HepG2 (cell line): ENCODE measurements at regions not wholly inside any gene's neighbourhood (a gene's known extent, or its start where the extent isn't known, plus 50 kb on each side); places are given as distances from the start of the nearest gene placed in this dataset.

Source experiments
- ATAC-seq: fragments of 200-7000 bp; cut with Tn5 transposase; 3 replicates; pipeline ENCODE4 v1.9.1; 2020; ENCODE audit warnings: mild to moderate bottlenecking, moderate library complexity
- BruUV-seq: library from RNA; stranded (reverse); fragments of 400-500 nt; replicated peaks from 2 replicates; lab custom pipeline; 2021; lab: Mats Ljungman, UMichigan
- CTCF ChIA-PET: fragments of 300-600 bp; formaldehyde crosslinking; extraction: SDS; loops from one replicate; lab custom pipeline; 2021; ENCODE audit warnings: low total read pairs, inconsistent platforms, low intra/inter-chr PET ratio; lab: Yijun Ruan, JAX
- POLR2A ChIA-PET: fragments of 350-600 bp; sonication (Branson Sonifier 250); formaldehyde crosslinking; loops from one replicate; lab custom pipeline; 2020; ENCODE audit warnings: antibody characterized with exemption, inconsistent platforms; lab: Yijun Ruan, JAX
- DNase-seq: peaks from one replicate; pipeline ENCODE4 v3.0.0-alpha.2; 2015; ENCODE audit warnings: low spot score
- FAIRE-seq: peaks from 3 replicates; lab custom pipeline; 2011; peaks lifted over from hg19 to GRCh38; lab: Jason Lieb, UNC
- H2AFZ ChIP-seq: one replicate; pipeline ENCODE4 v1.6.1; 2011; ENCODE audit warnings: low read length, inconsistent platforms
- H3K27ac ChIP-seq: fragments of 300-600 bp; 3 replicates; pipeline ENCODE4 v1.8.0; 2011; ENCODE audit warnings: mixed run types, mild to moderate bottlenecking, mixed read lengths, low read length, inconsistent platforms; ENCODE audit not compliant: insufficient read depth; ENCODE audit errors: extremely low read length
- H3K27me3 ChIP-seq, 2 experiments: fragments of 200-600 bp in 1 of 2; 2 replicates in 1 of 2; 3 replicates in 1 of 2; pipeline versions ENCODE4 v1.6.0 to v1.8.0; 2011; ENCODE audit warnings: low read length in 2 of 2, mild to moderate bottlenecking in 2 of 2, moderate library complexity in 2 of 2, inconsistent platforms in 1 of 2; ENCODE audit not compliant: insufficient read depth in 2 of 2, control insufficient read depth in 1 of 2
- H3K36me3 ChIP-seq, 2 experiments: fragments of 200-600 bp in 1 of 2; replicated peaks in 1 of 2; 2 replicates in 1 of 2; 3 replicates in 1 of 2; pipeline versions ENCODE4 v1.5.1 to v1.8.0; 2011; ENCODE audit warnings: low read length in 2 of 2, inconsistent platforms in 1 of 2; ENCODE audit not compliant: insufficient read depth in 2 of 2, control insufficient read depth in 1 of 2
- H3K4me1 ChIP-seq: 2 replicates; pipeline ENCODE4 v1.5.1; 2012; ENCODE audit warnings: low read length, inconsistent platforms; ENCODE audit not compliant: insufficient read depth
- H3K4me2 ChIP-seq: 2 replicates; pipeline ENCODE4 v1.6.0; 2011; ENCODE audit warnings: low read depth, low read length, inconsistent platforms
- H3K4me3 ChIP-seq, 3 experiments: fragments of 200-600 bp in 1 of 3; sonication (generic), shearing (Covaris generic) in 1 of 3; replicated peaks in 1 of 3; 2 replicates each; pipeline ENCODE4 v1.5.1; 2011 to 2016; ENCODE audit warnings: low read length in 3 of 3, inconsistent platforms in 2 of 3, low read depth in 2 of 3, mild to moderate bottlenecking in 2 of 3, control low read depth in 1 of 3, mixed read lengths in 1 of 3; ENCODE audit not compliant: insufficient read depth in 1 of 3
- H3K79me2 ChIP-seq: one replicate; pipeline ENCODE4 v1.6.1; 2011; ENCODE audit warnings: low read length, inconsistent platforms; ENCODE audit not compliant: insufficient read depth
- H3K9ac ChIP-seq: 2 replicates; pipeline ENCODE4 v1.6.0; 2011; ENCODE audit warnings: mild to moderate bottlenecking, low read depth, low read length, inconsistent platforms; ENCODE audit not compliant: insufficient read depth
- H3K9me3 ChIP-seq: 2 replicates; pipeline ENCODE4 v1.5.1; 2012; ENCODE audit warnings: mild to moderate bottlenecking, low read length
- H4K20me1 ChIP-seq: 2 replicates; pipeline ENCODE4 v1.6.0; 2011; ENCODE audit warnings: inconsistent platforms, mild to moderate bottlenecking, low read length, moderate library complexity; ENCODE audit not compliant: insufficient read depth
- HNF4G ChIP-seq, 2 experiments: sonication (generic) in 1 of 2; formaldehyde crosslinking in 1 of 2; IDR thresholded peaks; 2 replicates each; pipeline versions ENCODE4 v1.4.0 to v1.6.1; 2011 to 2020; ENCODE audit warnings: borderline replicate concordance in 2 of 2, low read depth in 2 of 2, mild to moderate bottlenecking in 2 of 2, low read length in 1 of 2, missing genetic modification reagents in 1 of 2, moderate library complexity in 1 of 2
- KDM6A ChIP-seq: IDR thresholded peaks from 2 replicates; pipeline ENCODE4 v1.6.1; 2016; ENCODE audit warnings: low read depth
- NFIC ChIP-seq: IDR thresholded peaks from 2 replicates; pipeline ENCODE4 v1.6.1; 2012; ENCODE audit warnings: mild to moderate bottlenecking, low read length, inconsistent platforms
- NFYB ChIP-seq: sonication (generic); formaldehyde crosslinking; IDR thresholded peaks from 2 replicates; pipeline ENCODE4 v1.4.0; 2020; ENCODE audit warnings: missing genetic modification reagents
- PTBP1 ChIP-seq: fragments of 200-400 bp; formaldehyde crosslinking; IDR thresholded peaks from 2 replicates; pipeline ENCODE4 v1.6.1; 2018; ENCODE audit warnings: low read length, low read depth; ENCODE audit not compliant: poor library complexity, severe bottlenecking
- RXRB ChIP-seq: IDR thresholded peaks from 2 replicates; pipeline ENCODE4 v1.6.1; 2016; ENCODE audit warnings: borderline replicate concordance, missing genetic modification reagents, missing compliant biosample characterization
- ZNF256 ChIP-seq: sonication (generic); formaldehyde crosslinking; conservative IDR thresholded peaks from 2 replicates; pipeline ENCODE4 v1.4.0; 2020; ENCODE audit warnings: missing genetic modification reagents
- ZNF343 ChIP-seq: sonication (generic); formaldehyde crosslinking; IDR thresholded peaks from 2 replicates; pipeline ENCODE4 v1.4.0; 2020; ENCODE audit warnings: mild to moderate bottlenecking, missing genetic modification reagents
- ZNF460 ChIP-seq: sonication (generic); formaldehyde crosslinking; IDR thresholded peaks from 2 replicates; pipeline ENCODE4 v1.5.1; 2020; ENCODE audit warnings: missing genetic modification reagents, mild to moderate bottlenecking, borderline replicate concordance
- ZNF660 ChIP-seq: sonication (generic); formaldehyde crosslinking; IDR thresholded peaks from 2 replicates; pipeline ENCODE4 v1.5.1; 2020; ENCODE audit warnings: mild to moderate bottlenecking, low read depth, missing genetic modification reagents, borderline replicate concordance
- ZNF772 ChIP-seq: sonication (generic); formaldehyde crosslinking; IDR thresholded peaks from 2 replicates; pipeline ENCODE4 v1.5.0; 2020; ENCODE audit warnings: mild to moderate bottlenecking, missing genetic modification reagents
- ZNF878 ChIP-seq: sonication (generic); formaldehyde crosslinking; IDR thresholded peaks from 2 replicates; pipeline ENCODE4 v1.8.1; 2023; ENCODE audit warnings: mild to moderate bottlenecking, missing genetic modification reagents, moderate library complexity
- in situ Hi-C: cut with HindIII; loops from 2 replicates; pipeline ENCODE4 v1.10.0; 2017; ENCODE audit warnings: low pct_unique_long_range_greater_than_20kb; ENCODE audit not compliant: extremely low pct_ligation_motif_present
- intact Hi-C: fragments of 100-400 bp; cut with micrococcal nuclease; formaldehyde crosslinking; loops from one replicate; pipeline ENCODE4 v1.10.0; 2022; ENCODE audit not compliant: unreplicated experiment
- TF ChIP-seq, protein P1 (sequence below): sonication (generic); formaldehyde crosslinking; IDR thresholded peaks from 2 replicates; pipeline ENCODE4 v1.4.0; 2020; ENCODE audit warnings: mild to moderate bottlenecking, missing genetic modification reagents
- TF ChIP-seq, protein P2 (sequence below): sonication (generic); formaldehyde crosslinking; IDR thresholded peaks from 2 replicates; pipeline ENCODE4 v1.4.0; 2020; ENCODE audit warnings: low read depth, mild to moderate bottlenecking, missing genetic modification reagents
- TF ChIP-seq, protein P3 (sequence below): sonication (generic); formaldehyde crosslinking; conservative IDR thresholded peaks from 2 replicates; pipeline ENCODE4 v1.8.0; 2022; ENCODE audit warnings: mild to moderate bottlenecking, moderate library complexity, missing genetic modification reagents
- TF ChIP-seq, protein P4 (sequence below): sonication (generic); formaldehyde crosslinking; IDR thresholded peaks from 2 replicates; pipeline ENCODE4 v1.8.0; 2022; ENCODE audit warnings: missing genetic modification reagents, low read depth, mild to moderate bottlenecking, borderline replicate concordance
- TF ChIP-seq, protein P5 (sequence below): sonication (generic); formaldehyde crosslinking; IDR thresholded peaks from 2 replicates; pipeline ENCODE4 v1.8.1; 2023; ENCODE audit warnings: mild to moderate bottlenecking, missing genetic modification reagents
- TF ChIP-seq, protein P6 (sequence below): sonication (generic); formaldehyde crosslinking; IDR thresholded peaks from 2 replicates; pipeline ENCODE4 v1.5.0; 2020; ENCODE audit warnings: missing genetic modification reagents

DNA sequence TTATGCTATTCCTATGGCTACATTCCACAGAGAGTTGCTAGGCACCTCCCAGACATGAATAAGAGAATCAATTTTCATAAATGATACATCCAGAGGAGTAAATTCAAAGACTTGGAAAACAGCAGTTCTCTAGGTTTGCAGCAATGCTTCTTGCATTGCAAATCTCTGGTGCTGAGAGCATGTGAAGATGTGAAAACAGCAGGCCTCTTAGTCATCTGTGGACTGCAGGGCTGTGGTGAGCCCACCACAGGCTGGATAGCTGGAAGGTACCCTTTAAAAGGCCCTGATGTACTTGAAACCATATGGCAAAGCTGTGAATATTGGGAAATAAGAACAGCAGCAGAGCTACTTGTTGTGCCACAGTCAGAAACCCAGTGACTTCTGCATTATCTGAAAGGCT, 2135.9 kb downstream of the ARAP2 start:
- H3K36me3 ChIP-seq = no peaks in the 10 kb centered on the region
- TF ChIP-seq RXRB (CRISPR knock-in tag) (no peak), ZNF460 (CRISPR knock-in tag) (no peak), NFIC (no peak), NFYB (CRISPR knock-in tag) (no peak), HNF4G (IDR thresholded peaks at IDR 0.05; ENCODE audit: borderline replicate concordance, low read depth, low read length) (no peak), HNF4G (CRISPR knock-in tag; IDR thresholded peaks at IDR 0.05; ENCODE audit: borderline replicate concordance, low read depth) (no peak), ZNF256 (CRISPR knock-in tag) (no peak), ZNF660 (CRISPR knock-in tag) (no peak), PTBP1 (no peak), ZNF772 (no peak), ZNF343 (no peak), KDM6A (CRISPR knock-in tag) (no peak), ZNF878 (CRISPR knock-in tag) (no peak)
- TF ChIP-seq, protein P1, sequence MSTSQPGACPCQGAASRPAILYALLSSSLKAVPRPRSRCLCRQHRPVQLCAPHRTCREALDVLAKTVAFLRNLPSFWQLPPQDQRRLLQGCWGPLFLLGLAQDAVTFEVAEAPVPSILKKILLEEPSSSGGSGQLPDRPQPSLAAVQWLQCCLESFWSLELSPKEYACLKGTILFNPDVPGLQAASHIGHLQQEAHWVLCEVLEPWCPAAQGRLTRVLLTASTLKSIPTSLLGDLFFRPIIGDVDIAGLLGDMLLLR = no peak
- TF ChIP-seq, protein P2, sequence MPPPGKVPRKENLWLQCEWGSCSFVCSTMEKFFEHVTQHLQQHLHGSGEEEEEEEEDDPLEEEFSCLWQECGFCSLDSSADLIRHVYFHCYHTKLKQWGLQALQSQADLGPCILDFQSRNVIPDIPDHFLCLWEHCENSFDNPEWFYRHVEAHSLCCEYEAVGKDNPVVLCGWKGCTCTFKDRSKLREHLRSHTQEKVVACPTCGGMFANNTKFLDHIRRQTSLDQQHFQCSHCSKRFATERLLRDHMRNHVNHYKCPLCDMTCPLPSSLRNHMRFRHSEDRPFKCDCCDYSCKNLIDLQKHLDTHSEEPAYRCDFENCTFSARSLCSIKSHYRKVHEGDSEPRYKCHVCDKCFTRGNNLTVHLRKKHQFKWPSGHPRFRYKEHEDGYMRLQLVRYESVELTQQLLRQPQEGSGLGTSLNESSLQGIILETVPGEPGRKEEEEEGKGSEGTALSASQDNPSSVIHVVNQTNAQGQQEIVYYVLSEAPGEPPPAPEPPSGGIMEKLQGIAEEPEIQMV (CRISPR knock-in tag) = no peak
- TF ChIP-seq, protein P3, sequence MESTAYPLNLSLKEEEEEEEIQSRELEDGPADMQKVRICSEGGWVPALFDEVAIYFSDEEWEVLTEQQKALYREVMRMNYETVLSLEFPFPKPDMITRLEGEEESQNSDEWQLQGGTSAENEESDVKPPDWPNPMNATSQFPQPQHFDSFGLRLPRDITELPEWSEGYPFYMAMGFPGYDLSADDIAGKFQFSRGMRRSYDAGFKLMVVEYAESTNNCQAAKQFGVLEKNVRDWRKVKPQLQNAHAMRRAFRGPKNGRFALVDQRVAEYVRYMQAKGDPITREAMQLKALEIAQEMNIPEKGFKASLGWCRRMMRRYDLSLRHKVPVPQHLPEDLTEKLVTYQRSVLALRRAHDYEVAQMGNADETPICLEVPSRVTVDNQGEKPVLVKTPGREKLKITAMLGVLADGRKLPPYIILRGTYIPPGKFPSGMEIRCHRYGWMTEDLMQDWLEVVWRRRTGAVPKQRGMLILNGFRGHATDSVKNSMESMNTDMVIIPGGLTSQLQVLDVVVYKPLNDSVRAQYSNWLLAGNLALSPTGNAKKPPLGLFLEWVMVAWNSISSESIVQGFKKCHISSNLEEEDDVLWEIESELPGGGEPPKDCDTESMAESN (CRISPR knock-in tag) = no peak
- TF ChIP-seq, protein P4, sequence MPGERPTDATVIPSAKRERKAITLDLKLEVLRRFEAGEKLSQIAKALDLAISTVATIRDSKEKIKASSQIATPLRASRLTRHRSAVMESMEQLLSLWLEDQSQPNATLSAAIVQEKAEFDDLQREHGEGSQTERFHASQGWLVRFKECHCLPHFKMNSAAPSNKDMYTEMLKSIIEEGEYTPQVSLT (CRISPR knock-in tag) = no peak
- TF ChIP-seq, protein P5, sequence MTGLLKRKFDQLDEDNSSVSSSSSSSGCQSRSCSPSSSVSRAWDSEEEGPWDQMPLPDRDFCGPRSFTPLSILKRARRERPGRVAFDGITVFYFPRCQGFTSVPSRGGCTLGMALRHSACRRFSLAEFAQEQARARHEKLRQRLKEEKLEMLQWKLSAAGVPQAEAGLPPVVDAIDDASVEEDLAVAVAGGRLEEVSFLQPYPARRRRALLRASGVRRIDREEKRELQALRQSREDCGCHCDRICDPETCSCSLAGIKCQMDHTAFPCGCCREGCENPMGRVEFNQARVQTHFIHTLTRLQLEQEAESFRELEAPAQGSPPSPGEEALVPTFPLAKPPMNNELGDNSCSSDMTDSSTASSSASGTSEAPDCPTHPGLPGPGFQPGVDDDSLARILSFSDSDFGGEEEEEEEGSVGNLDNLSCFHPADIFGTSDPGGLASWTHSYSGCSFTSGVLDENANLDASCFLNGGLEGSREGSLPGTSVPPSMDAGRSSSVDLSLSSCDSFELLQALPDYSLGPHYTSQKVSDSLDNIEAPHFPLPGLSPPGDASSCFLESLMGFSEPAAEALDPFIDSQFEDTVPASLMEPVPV = no peak
- TF ChIP-seq, protein P6, sequence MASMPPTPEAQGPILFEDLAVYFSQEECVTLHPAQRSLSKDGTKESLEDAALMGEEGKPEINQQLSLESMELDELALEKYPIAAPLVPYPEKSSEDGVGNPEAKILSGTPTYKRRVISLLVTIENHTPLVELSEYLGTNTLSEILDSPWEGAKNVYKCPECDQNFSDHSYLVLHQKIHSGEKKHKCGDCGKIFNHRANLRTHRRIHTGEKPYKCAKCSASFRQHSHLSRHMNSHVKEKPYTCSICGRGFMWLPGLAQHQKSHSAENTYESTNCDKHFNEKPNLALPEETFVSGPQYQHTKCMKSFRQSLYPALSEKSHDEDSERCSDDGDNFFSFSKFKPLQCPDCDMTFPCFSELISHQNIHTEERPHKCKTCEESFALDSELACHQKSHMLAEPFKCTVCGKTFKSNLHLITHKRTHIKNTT = no peak
- intact Hi-C loops = no loop called here
- no peaks in the 10 kb centered on the region for H3K9me3 ChIP-seq
- no peaks in the 10 kb centered on the region for H3K27me3 ChIP-seq
- ATAC-seq (no peak), DNase-seq (no peak), FAIRE-seq (no peak)
- in situ Hi-C loops = no loop called here
- H3K27ac ChIP-seq = no peak overlapping the region
- POLR2A ChIA-PET = no interaction called here
- no peaks in the 10 kb centered on the region for H3K4me1 ChIP-seq
- no peaks in the 10 kb centered on the region for H3K79me2 ChIP-seq
- no peaks in the 10 kb centered on the region for H4K20me1 ChIP-seq
- CTCF ChIA-PET = no interaction called here
- H2AFZ ChIP-seq = no peak overlapping the region
- BruUV-seq = no TSS peak
- H3K4me2 ChIP-seq = no peak overlapping the region
- H3K4me3 ChIP-seq = no peak overlapping the region
- no peak overlapping the region for H3K9ac ChIP-seq
